ENCODE measurements at regions not wholly inside any gene's neighbourhood (a gene's known extent, or its start where the extent isn't known, plus 50 kb on each side); places are given as distances from the start of the nearest gene placed in this dataset.
"Not testable (repeated sequence)": the region's sequence is repeated elsewhere in the genome, so short reads cannot be mapped to it uniquely, and the experiment has no call there.

DNA sequence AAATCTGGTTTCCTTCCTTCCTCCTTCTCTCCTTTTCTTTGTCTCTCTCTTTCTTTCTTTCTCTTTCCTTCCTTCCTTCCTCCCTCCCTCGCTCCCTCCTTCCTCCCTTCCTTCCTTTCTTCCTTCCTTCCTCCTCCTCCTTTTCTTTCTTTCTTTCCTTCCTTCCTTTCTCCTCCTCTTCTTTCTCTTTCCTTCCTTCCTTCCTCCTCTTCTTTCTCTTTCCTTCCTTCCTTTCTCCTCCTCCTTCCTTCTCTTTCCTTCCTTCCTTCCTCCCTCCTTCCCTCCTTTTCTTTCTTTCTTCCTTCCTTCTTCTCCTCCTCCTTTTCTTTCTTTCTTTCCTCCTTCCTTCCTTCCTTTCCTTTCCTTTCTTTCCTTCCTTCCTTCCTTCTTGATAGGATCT lies 61.2 kb downstream of the VIP start:
- no peak for DNase-seq

DNA sequence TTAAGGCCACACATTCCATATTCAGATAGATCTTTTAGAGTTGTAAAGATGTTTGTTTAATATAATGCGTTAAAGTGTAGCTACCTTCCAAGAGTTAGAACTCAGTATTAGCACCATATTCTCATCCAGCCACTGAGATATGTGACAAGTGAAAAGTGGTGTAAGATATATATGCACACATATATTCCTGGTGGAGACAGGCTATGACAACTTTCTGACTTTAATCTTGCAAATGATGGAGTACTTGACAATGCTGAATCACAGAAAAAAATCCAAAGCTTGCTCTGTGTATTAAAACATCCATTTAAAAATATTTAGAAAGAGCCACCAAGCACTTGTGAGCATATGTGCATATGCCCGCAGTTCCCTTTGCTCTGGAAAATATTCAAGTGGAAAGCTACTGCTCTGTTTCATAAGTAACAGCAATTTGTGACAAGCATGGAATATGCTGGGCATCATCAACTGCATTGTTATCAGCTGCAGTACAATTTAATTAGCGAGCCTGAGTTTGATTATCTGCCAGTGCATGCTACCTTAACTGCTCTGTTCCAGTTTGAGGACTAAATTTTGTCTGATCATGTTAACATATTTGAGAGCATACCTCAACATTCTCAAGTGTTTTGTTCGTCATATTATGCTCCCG lies 64.8 kb downstream of the VIP start:
- no peak for DNase-seq

DNA sequence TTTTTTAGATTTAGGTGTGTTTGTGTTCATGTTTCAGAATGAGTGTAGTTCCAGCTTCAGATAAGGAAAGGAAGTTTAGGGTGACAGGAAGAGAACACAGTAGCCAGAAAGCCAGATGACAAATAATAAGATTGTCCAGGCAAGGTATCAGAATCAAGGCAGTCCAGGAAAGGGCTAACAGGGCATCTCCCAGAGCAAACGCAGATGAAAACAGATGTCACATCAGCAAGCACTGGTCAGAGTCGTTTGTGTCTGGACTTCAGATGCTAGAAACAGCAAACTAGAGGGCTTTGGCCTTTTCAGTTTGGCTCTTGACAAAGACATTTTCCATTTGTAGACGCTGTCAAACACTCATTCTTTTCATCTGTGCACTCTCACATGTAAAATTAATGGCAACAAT lies 65.5 kb downstream of the VIP start:
- DNase-seq, result no peak

DNA sequence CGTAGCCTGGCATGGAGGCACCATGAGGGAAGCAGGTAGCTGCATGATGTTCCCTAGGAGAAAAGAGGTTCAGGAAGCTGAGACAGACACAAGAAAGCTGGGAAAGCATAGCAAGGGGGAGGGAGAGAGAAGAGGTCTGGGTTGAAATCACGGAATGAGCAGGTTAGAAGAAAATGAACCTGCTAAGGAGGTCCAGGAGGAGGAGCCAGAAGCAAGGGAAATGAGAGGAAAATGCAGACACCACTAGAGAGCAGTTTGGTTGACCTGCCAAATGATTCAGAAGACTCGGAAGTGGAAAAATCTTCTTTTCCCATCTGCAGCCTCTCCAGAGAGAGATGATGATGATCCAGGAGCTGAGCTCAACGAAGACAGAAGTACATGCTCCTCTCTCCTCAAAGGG lies 70.9 kb downstream of the VIP start:
- no peak for DNase-seq

DNA sequence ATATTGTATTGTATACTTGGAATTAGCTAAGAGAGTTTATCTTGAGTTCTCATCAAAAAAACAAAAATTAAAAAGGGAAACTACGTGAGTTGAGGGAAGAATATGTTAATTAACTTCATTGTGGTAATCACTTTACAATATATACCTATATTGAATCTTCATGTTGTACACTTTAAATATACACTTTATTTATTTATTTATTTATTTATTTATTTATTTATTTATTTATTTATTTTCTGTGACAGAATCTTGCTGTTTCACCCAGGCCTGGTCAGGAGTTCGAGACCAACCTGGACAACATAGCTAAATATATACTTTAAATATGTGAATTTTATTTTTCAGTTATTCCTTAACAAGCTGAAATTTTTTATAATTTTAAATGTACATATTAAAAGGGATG lies 74.1 kb downstream of the VIP start:
- DNase-seq, result no peak

DNA sequence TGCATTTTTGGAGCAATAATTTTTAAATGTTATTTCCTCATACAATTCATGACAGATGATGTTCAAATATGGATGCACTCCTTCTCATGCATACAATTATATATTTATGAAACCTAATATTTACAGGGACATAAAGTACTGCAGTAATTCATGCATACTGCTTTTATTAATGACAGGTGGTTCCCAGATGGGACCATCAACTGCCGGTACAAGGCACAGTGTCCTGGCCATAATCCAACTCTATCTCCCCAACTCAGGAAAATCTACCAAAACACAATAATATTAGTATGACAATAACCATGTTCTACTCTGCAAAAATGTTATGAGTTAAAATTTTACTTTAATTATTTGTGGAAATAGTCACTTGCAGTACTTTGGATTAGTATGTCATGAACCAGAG lies 77.8 kb downstream of the VIP start:
- DNase-seq, result no peak

DNA sequence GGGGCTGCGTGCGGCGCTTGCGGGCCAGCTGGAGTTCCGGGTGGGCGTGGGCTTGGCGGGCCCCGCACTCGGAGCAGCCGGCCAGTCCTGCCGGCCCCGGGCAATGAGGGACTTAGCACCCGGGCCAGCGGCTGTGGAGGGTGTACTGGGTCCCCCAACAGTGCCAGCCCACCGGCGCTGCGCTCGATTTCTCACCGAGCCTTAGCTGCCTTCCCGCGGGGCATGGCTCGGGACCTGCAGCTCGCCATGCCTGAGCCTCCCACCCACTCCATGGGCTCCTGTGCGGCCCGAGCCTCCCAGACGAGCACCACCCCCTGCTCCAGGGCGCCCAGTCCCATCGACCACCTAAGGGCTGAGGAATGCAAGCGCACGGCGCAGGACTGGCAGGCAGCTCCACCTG lies 83.8 kb downstream of the VIP start:
- DNase-seq, result not testable (repeated sequence)

DNA sequence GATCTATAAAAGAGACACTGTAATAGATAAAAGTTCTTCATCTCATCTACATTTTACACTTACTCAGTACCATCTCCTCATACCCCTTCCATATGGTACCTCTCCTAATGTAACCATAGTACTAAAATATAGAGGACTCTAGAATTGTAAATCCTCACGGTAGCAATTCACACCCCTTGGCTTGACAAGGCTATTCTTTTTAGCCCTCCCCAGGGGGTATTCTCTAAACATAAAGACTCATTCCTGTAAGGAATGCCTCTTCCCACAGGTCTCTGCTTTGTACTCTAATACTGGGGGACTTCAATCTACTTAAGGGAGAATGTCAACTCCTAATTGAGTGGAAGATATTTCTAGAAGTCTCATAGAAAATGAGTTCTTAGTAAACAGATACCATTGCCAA lies 85.9 kb downstream of the VIP start:
- no peak for DNase-seq

DNA sequence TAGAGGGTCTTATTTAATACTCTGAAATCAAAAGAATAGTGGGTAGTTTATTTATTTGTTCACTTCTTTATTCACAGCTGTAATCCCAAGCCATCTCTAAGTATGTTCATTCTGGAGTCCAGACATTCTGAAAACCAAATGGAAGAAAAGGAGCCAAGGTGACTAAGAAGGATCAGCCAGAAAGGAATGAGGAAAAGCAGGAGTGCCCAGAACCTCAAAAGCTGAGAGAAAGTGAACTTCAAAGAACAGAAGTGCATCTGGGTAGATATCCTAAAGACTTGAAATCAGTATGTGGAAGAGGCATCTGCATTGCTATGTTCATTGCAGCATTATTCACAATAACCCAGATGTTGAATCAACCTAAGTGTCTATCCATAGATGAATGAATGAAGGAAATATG lies 94.8 kb downstream of the VIP start:
- no peak for DNase-seq

DNA sequence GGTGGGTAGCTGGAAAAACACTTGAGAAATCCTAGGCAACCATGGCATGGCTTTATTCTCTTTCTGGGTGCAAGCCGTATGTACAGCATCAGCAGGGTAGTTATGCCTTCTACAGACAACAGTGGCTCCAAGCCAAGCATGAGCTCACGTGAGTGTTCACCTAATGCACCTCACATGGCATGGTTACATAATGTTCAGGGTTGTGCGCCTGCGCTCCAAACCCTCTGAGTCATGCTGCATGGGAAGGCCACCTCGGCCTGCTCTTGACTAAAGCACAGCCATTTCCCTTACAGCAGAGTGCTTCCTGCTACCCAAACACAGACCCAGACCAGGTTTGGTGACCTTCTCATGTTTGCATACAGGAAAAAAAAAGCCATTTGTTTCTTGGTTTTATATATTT lies 96.2 kb downstream of the VIP start:
- DNase-seq, result no peak

DNA sequence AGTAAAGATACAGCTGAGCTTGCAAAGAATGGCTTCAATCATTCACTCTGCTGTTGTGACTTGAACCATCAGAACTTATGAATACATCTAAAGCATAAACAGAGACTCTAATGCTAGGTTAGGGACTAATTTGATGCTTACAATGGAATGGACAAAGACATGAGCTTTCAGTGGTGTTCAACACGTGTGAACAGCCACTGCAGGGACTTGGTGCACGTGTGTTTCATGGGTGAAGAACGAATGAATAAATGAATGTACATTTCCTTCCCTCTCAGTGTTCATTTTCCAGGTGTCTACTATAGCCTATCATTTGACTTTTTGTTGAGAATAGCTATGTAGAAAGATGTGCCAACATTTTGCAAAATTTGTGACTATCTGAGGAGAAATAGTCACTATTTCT lies 98.3 kb downstream of the VIP start:
- DNase-seq, result no peak

DNA sequence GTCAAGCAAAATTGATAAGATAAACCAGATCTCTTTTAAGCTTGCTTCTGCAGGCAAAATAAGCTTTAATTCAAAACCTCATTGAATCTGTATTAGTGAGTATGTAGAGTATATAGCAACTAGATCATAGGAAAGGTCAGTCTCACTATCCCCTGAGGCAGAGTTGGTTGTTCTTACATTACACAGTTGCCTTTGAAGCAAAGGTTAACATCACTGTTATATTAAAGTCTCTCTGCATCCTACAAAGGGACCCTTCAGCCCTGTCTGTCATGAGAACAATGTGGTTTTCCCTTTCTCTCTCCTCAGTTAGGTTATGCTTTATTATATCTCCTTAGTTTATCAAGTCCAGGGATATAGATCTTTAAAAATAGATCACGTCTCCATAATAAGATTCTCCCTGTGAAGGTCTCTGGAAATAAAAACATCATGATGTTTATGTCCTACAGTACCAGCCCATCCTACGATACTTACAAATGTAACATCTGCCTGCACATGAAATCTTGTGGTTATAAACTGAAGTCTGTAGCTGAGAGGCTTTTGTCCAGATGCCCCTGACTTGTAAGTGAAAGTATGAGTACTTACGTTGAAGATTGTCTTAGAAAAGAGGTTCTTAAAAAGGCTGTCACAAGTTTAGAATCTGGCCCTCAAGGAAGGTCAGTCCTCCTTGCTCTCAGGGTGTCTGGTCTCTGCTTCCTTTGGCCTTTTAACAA lies 103.6 kb downstream of the VIP start:
- DNase-seq, result no peak

DNA sequence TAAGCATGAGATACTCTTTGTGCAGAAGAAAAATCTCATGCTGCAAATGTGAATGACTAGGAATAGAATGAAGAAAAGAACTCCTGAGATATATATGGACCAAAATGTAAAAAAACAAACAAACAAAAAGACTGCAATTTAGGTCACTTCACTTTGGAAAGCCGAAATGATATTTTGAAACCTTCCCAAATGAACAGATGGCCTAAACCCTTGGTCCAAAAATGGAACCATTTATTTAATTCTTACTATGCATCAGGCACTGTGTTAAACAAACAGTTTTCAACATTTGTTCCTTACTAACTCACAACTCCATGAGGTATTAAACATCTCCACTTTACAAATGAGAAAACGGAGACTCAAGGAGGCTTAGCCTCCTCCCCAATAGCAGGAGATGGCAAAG lies 107.5 kb downstream of the VIP start:
- DNase-seq, result no peak

DNA sequence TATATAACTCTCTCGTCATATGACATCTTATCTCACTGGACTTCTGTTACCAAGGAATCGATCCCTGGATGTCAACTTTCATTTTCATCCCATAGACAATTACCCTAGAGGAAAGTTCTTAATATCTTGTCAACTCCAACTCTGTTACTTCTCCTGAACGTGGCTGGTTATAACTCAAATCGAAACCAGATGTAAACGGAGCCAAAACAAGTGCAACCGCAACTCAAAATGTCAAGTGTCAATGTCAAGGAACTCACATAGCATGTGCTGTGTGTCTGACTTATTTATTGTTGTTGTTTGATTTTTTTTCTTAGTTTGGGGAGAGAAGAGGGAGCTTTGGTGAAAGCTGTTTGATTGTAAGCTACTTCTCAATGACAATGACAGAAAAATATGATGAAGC lies 108.6 kb downstream of the VIP start:
- no peak for DNase-seq

DNA sequence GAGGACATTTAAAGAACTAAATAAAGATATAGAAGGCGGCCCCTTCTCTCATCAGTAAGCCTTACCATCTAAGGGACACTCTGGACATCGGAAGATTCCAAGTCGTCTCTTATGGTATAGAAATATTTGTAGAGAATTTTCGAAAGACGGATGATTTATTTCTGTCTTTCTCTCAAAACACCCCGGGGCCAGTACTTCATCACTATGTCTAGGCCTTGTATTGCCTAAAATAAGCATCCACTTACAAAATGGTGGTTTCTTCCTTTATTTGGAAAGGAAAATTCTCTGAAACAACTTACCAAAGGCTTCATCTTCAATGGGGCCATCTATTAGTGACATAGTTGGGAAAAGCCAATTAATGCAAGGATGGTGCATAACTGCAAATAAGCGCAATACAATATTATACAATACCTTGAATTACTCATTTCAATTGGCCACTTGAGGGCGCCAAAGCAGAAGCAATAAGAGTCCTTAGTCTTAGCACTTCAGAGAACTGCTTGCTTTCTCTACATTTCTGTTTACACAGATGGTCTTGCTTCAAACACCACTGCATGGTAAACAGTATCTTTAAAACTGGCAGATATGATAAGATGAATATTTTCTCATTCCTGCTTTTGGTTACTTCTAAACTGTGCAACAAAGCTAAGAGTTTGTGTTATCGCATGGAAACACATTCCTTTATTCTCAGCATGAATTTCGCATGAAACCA lies 113.2 kb downstream of the VIP start:
- DNase-seq, result peak; percentile 74

DNA sequence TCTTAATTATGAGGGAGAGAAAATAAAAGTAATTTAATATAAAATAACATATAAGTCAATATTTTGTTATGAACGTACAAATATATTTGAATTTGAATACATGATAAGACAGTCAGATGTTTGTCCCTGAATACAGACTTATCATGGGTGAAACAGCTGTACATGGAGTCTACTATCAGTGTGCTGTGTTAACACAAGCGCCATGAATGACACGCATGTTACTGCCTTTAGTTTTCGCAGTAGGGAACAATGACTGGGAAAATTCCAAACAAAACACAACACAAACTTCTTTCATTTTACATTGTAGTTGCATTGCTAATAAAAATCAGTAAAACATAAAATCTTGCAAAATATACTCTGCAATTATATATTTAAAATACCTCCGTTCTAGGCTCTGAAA lies 108.6 kb downstream of the FBXO5 start:
- no peak for DNase-seq

DNA sequence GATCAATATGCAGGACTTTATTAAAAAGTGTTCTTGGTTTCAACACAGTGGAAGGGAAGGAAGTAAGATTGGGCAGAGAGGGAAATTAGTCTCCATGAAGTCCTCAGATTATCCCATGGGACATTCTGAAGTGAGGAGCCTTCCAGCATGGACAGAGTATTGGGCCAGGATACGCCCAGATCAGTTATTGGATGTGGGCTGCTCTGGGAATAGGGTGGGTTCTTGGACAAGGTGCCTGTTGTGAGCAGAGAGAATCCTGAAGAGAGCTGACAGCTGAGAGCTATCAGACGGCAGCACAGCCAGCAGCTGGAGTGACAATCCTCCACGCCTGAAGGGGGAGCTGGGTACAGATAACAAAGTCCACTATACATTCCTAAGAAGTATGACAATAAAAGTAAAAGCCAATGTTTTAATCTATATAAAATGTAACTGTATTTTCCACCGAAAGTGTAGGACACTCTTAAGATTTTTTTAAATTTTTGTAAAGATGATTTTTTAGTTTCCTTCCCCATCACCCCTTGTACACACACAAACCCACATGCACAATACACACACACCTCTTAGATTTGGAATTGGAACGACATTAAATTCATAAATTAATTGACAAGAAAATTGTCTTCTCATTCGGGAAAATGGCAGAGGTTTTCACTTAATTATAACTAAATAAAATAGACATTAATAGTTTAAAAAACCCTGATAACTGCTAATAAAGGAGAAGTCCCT lies 107.8 kb downstream of the FBXO5 start:
- no peak for DNase-seq

DNA sequence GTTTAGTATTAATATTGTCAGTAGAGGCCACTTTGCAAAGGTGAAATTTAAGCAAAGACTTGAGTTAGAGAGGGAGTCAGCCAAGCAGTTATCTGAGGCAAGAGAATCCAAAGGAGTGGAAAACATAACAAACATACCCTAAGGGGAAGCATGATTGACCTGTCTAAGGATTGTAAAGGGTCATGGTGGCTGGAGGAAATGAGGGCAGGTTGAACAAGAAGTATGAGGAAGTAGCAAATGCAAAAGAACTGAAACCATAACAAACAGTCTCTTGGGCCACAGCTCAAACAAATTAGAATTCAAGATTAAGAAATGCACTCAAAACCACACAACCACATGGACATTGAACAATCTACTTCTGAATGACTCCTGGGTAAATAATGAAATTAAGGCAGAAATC lies 103.2 kb downstream of the FBXO5 start:
- DNase-seq, result no peak

DNA sequence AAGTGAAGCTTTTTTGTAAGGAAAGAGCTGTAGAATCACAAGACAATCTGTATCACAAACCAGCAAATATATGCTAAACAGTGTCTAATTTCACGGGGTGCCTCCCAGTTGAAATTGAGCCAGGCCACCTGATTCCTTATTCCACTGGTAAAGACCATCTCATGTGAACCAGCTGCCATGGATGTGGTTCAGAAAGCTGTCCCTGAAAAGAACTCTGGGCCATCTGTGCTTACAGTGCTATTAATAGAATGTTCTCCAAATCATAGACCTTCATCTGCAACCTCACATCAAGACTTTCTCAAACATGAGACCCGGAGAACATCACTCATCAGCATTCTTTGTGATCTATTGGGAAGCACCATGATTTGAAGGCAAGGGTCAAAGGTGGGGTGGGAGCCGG lies 89.7 kb downstream of the FBXO5 start:
- DNase-seq, result no peak

DNA sequence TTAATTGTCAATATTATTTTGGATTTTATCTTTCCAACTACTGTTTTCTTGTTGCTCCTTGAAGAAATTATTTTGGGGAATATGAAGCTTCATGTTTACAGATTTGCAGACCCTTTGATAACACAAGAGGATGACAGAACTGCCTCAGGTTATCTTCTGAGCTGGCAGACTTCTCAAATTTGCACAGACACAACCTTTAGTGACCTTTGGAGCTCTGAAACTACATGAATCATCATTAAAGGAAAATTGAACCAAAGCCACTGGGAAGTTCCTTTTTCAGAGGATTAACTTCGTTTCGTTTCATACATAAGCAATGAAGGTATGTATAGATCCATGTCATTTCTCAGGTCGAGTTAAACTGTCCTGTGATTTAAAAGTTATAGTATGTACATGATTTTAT lies 85.9 kb downstream of the FBXO5 start:
- no peak for DNase-seq

DNA sequence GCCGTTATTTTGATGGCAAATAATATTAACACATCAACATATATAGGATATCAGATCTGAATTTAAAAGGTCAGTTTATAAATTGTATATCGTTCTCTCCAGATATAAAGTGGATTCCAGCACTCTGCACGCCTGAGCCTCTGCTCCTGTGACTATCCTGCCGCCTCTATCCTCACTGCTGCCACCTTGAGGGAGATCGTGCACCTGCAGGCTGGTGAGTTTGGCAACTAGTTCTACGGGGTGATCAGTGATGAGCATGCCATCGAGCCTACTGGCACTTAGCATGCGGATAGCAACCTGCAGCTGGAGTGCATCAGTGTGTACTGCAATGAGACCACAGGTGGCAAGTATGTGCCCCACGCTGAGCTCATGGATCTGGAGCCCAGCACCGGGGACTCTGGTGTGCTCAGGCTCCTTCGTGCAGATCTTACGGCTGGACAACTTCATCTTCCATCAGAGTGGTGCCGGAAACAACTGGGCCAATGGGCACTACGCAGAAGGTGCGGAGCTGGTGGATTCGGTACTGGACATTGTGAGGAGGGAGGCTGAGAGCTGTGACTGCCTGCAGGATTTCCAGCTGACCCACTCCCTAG lies 84.9 kb downstream of the FBXO5 start:
- DNase-seq, result peak; percentile 88

DNA sequence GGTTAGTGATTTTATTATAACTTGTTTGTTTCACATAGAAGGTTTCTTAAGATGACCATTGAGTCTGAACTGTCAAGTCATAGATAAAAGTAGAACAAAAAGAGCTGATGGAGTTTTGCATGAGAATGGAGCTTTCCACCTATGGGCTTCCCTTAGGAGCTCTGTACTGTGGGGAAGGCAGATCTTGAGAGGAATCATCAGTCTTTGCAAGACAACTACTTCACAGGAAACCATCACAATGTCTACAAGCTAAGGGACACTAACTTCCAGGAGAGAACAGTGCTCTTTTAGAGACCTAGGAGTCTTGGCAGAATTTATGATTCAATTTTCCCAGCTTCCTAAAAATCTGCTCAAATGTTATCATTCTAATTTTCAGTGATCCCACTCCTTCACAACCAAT lies 78.2 kb downstream of the FBXO5 start:
- DNase-seq, result no peak

DNA sequence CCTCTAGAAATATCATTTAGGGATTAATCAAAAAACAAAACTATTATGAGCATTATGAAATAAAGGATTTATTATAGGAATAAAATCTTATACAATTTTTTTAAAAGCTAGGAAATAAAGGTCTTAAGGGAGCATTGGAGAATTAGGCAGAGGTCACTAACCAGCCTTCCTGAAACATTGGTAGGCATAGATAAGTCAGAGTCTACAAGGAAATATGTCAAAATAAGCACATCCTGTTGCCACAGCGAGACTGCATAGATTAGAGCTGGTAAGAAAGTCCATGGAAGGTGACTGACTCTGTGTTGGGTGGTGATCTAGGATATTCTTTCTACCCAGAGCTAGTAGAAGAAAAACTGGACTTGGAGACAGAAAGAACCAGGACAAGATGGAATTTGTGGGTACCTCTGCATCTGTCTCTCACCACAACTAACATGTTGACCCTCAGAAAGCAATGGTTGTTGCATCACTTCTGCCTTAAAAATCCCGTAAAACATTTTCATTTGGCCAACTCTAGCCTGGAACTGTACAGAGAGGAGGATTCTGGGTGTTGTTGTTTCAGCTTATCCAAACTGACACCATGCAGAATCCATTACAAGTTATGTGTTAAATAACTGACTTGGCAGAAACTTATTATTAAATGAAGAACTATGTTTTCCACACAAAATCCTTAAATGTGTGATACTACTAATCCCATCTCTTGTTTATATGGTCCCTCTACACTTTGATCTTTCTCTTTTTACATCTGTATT lies 77.1 kb downstream of the FBXO5 start:
- DNase-seq, result no peak
